Right lobe of liver (tissue), 6 donors: ENCODE measurements at regions not wholly inside any gene's neighbourhood (a gene's known extent, or its start where the extent isn't known, plus 50 kb on each side); places are given as distances from the start of the nearest gene placed in this dataset.

Experiments used
- ATAC-seq, 4 donors: fragments of 200-7000 bp; cut with Tn5 transposase; one replicate each; pipeline ENCODE4 v1.9.1; 2020; ENCODE audit warnings: mild to moderate bottlenecking in 4 of 4, moderate library complexity in 4 of 4
- DNase-seq, 3 donors: peaks; one replicate each; pipeline ENCODE4 v3.0.0-alpha.2; 2020
- H3K27ac ChIP-seq, 3 donors: fragments of 200-600 bp; one replicate each; pipeline ENCODE4 v1.8.0; 2022
- H3K27me3 ChIP-seq, 2 donors: fragments of 200-600 bp; one replicate each; pipeline ENCODE4 v1.8.0; 2022
- H3K36me3 ChIP-seq, 4 donors: fragments of 200-600 bp; sonication (generic) in 1 of 4; one replicate each; pipeline versions ENCODE4 v1.5.1 to v1.8.0; 2017 to 2022; ENCODE audit warnings: control low read depth in 1 of 4
- H3K4me1 ChIP-seq, 4 donors: fragments of 200-600 bp; sonication (generic) in 1 of 4; one replicate each; pipeline versions ENCODE4 v1.5.1 to v1.8.0; 2017 to 2022; ENCODE audit warnings: control low read depth in 1 of 4
- H3K4me3 ChIP-seq, 3 donors: fragments of 200-600 bp; one replicate each; pipeline ENCODE4 v1.8.0; 2022
- H3K9me3 ChIP-seq, 4 donors: fragments of 200-600 bp; sonication (generic) in 1 of 4; one replicate each; pipeline versions ENCODE4 v1.5.1 to v1.8.0; 2017 to 2022; ENCODE audit warnings: control low read depth in 1 of 4
- POLR2A ChIP-seq: fragments of 450-650 bp; IDR thresholded peaks from one replicate; pipeline ENCODE4 v1.6.1; 2017; ENCODE audit warnings: antibody characterized with exemption, mild to moderate bottlenecking
- WGBS: methylation state at CpG from one replicate; pipeline ENCODE4 v1.1.6; 2018; ENCODE audit warnings: low coverage, low lambda C conversion rate; ENCODE audit not compliant: insufficient coverage; ENCODE audit errors: missing lambda C conversion rate; 5-methylcytosine and 5-hydroxymethylcytosine counted together
- intact Hi-C, 2 donors: fragments of 100-400 bp; cut with DNase I; formaldehyde crosslinking; loops; one replicate each; pipeline versions ENCODE4 v1.11.2 to v1.14.1; 2022
- TF ChIP-seq, protein P1 (sequence below), 4 donors: fragments of 200-600 bp in 3 of 4; fragments of 450-650 bp in 1 of 4; IDR thresholded peaks; one replicate each; pipeline versions ENCODE4 v1.5.1 to v1.8.0; 2016 to 2022; ENCODE audit warnings: antibody characterized with exemption in 4 of 4, mild to moderate bottlenecking in 2 of 4
- donor health status: DM: no; HTN: yes; CAD: no.
- donor health status: DM: no; HTN: no; CAD: no.
- donor health status: DM: no; HTN: no; CAD: no.
- donor health status: DM: no; HTN: yes; CAD: no.
- donor health status: DM: no; HTN: yes; CAD: no.

DNA sequence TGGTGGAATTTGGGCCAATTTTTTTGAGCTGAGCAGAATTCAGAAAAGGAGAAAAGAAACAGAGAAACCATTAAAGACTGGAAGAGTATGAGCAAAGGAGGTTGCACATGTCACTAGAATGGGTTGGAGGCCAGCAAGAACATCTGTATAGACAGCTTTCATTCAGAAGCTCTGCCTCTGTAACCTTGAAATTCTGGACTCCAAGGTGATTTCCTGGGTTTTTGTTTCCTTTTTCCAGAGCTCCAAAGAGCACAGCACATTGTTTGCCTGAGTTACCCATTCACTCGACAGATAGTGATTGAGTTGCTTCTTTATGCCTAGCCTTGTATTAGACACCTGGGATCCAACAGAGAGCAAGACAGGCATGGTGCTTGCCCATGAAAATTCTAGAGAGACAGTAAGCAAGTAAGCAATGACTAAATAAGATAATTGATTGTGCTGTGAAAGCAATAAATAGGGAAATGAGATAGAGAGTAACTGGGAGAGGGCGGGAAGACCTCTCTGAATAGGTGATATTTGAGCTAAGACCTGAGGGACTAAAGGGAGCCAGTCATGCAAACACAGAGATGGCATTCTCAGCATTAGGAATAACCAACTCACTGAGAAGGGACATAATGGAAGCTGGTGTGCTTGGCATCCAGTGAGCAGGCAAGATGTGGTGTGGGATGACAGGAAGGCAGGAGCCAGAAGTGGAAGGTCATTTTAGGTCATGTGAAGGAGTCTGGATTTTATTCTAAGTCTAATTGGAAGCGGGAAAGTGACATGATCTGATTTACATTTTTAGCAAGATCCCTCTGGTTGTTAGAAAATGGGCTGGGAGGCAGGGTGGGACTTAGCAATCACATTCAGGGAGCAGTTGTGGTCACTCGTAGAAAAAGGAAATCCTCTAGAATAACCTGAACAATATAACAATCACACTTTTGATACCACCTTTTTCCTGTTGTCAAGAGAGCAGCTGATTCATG, 197.5 kb downstream of the HS3ST3A1 start:
- Histone ChIP-seq H3K4me3 (no peak overlapping the region), H3K27ac (peak overlapping the region in 2 of 3 donors; percentile 15 to 45), H3K36me3 (no peaks in the 10 kb centered on the region), H3K27me3 (no peaks in the 10 kb centered on the region), H3K4me1 (peaks cover 0 to 36% (median 4%) of the 10 kb centered on the region in 4 donors), H3K9me3 (no peaks in the 10 kb centered on the region)
- TF ChIP-seq, protein P1, sequence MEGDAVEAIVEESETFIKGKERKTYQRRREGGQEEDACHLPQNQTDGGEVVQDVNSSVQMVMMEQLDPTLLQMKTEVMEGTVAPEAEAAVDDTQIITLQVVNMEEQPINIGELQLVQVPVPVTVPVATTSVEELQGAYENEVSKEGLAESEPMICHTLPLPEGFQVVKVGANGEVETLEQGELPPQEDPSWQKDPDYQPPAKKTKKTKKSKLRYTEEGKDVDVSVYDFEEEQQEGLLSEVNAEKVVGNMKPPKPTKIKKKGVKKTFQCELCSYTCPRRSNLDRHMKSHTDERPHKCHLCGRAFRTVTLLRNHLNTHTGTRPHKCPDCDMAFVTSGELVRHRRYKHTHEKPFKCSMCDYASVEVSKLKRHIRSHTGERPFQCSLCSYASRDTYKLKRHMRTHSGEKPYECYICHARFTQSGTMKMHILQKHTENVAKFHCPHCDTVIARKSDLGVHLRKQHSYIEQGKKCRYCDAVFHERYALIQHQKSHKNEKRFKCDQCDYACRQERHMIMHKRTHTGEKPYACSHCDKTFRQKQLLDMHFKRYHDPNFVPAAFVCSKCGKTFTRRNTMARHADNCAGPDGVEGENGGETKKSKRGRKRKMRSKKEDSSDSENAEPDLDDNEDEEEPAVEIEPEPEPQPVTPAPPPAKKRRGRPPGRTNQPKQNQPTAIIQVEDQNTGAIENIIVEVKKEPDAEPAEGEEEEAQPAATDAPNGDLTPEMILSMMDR (IDR thresholded peaks at IDR 0.05), result no peak
- no peak for TF ChIP-seq POLR2A
- DNase-seq (no peak), ATAC-seq (peak; percentile 58 to 77 (median 68))
- WGBS, result 29% methylated on average over 4 of the region's 4 CpGs
- intact Hi-C loops, result no loop called here

DNA sequence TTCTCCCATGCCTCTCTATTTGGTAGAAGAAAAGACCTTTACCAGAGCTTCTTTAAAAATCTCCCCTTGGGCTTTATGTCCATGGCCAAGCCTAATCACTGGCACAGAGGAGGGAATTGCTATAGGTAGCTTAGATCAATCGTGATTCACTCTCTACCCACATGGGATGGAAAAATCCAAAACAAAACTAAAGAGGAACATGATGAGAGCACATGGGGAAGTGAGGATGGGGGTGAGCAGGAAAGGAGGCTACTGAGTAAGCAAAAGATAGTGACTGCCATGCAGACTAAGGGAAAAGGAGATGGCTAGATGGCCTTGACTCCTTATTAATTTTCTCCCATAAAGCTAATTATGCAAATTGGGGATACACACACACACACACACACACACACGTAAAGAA, 201.2 kb downstream of the HS3ST3A1 start:
- no peaks in the 10 kb centered on the region for H3K9me3 ChIP-seq
- no peaks in the 10 kb centered on the region for H3K27me3 ChIP-seq
- no peak overlapping the region for H3K4me3 ChIP-seq
- intact Hi-C loops, result no loop called here
- DNase-seq (no peak), ATAC-seq (no peak)
- H3K4me1 ChIP-seq, result peaks cover 0 to 19% (median under 1%) of the 10 kb centered on the region in 4 donors
- WGBS, result 66% methylated on average over 2 of the region's 2 CpGs
- H3K27ac ChIP-seq, result no peak overlapping the region
- no peaks in the 10 kb centered on the region for H3K36me3 ChIP-seq
- TF ChIP-seq, protein P1 (IDR thresholded peaks at IDR 0.05), result no peak
- no peak for TF ChIP-seq POLR2A

DNA sequence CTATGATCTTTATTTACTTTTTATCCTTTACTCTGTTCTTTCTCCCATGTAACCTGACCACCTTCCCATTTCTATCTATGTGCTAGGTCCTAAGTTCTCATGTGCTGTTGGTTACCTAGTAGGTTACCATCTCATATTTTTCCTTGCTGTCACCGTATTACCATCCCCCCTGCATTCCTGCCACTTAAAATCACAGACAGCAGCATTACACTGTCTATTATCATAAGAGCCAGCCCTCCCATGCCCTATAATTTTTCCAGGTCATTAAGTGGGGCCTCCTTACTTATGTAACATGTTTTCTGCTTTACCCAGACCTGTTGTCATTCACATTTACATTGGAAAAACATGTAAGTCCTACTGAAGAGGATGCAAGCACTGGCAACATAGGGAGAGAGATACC, 202.9 kb downstream of the HS3ST3A1 start:
- WGBS, result 90% methylated on average over 1 of the region's 1 CpG
- Histone ChIP-seq H3K27ac (no peak overlapping the region), H3K4me3 (no peak overlapping the region), H3K4me1 (peaks cover 0 to 3% (median 0%) of the 10 kb centered on the region in 4 donors), H3K9me3 (no peaks in the 10 kb centered on the region), H3K36me3 (no peaks in the 10 kb centered on the region), H3K27me3 (no peaks in the 10 kb centered on the region)
- no peak for ATAC-seq
- no peak for TF ChIP-seq POLR2A
- TF ChIP-seq, protein P1 (IDR thresholded peaks at IDR 0.05), result no peak
- no peak for DNase-seq
- intact Hi-C loops, result no loop called here

DNA sequence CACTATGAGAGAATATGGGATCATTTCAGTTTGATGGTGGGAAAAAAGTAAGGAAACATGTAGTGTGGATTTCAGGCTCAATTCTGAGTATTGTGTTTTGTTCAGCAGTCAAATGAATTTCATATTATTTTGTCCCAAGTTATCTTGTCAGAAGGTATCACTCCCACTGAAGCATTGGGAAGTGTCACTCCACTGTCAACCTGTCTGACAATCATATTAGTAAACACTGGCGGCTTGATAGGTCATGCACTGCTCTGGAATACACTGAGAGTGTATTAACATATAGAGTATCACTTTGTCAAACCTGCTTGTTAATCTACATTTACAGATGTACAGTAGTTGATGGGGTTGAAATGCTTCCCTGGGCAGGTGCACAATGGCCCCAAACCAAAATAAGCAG, 203.6 kb downstream of the HS3ST3A1 start:
- no peaks in the 10 kb centered on the region for H3K36me3 ChIP-seq
- DNase-seq, result no peak
- no peak overlapping the region for H3K27ac ChIP-seq
- 67% methylated on average over 1 of the region's 1 CpG for WGBS
- H3K27me3 ChIP-seq, result no peaks in the 10 kb centered on the region
- ATAC-seq, result no peak
- H3K4me3 ChIP-seq, result no peak overlapping the region
- intact Hi-C loops, result no loop called here
- no peaks in the 10 kb centered on the region for H3K9me3 ChIP-seq
- H3K4me1 ChIP-seq, result no peaks in the 10 kb centered on the region
- TF ChIP-seq, protein P1 (IDR thresholded peaks at IDR 0.05), result no peak
- no peak for TF ChIP-seq POLR2A
